Transverse colon (tissue), 3 donors: ENCODE measurements at regions not wholly inside any gene's neighbourhood (a gene's known extent, or its start where the extent isn't known, plus 50 kb on each side); places are given as distances from the start of the nearest gene placed in this dataset.

Source experiments
- EP300 ChIP-seq: sonication (generic); formaldehyde crosslinking; IDR thresholded peaks from one replicate; pipeline ENCODE4 v1.6.1; 2017; ENCODE audit warnings: antibody characterized with exemption, low read depth
- POLR2A ChIP-seq: fragments of 450-650 bp; IDR thresholded peaks from one replicate; pipeline ENCODE4 v1.6.1; 2016; ENCODE audit warnings: antibody characterized with exemption, mild to moderate bottlenecking, moderate library complexity
- POLR2AphosphoS5 ChIP-seq, 3 donors: sonication (generic); formaldehyde crosslinking; IDR thresholded peaks; one replicate each; pipeline ENCODE4 v1.6.1; 2016; ENCODE audit warnings: antibody characterized with exemption in 3 of 3

GRCh38 chr12:46556105-46556559, 183.6 kb upstream of the SLC38A2 start:
- no peak for TF ChIP-seq EP300
- peak; percentile 10 to 53 (median 52) for TF ChIP-seq POLR2AphosphoS5 (IDR thresholded peaks at IDR 0.05)
- no peak for TF ChIP-seq POLR2A
